ENCODE measurements at regions not wholly inside any gene's neighbourhood (a gene's known extent, or its start where the extent isn't known, plus 50 kb on each side); places are given as distances from the start of the nearest gene placed in this dataset.

- TF ChIP-seq CTCF (IDR thresholded peaks at IDR 0.05), result no peak
- TF ChIP-seq POLR2A (IDR thresholded peaks at IDR 0.05), result no peak
These were observed 1044.5 kb upstream of the POU3F3 start for GRCh38 chr2:103809415-103809814.

Measured in lower leg skin (tissue), 3 donors.